AG08396 (cell line): ENCODE measurements at regions not wholly inside any gene's neighbourhood (a gene's known extent, or its start where the extent isn't known, plus 50 kb on each side); places are given as distances from the start of the nearest gene placed in this dataset.

Experiments used
- DNase-seq: peaks from one replicate; pipeline ENCODE4 v3.0.0; 2012; ENCODE audit warnings: low spot score, mixed read lengths

DNA sequence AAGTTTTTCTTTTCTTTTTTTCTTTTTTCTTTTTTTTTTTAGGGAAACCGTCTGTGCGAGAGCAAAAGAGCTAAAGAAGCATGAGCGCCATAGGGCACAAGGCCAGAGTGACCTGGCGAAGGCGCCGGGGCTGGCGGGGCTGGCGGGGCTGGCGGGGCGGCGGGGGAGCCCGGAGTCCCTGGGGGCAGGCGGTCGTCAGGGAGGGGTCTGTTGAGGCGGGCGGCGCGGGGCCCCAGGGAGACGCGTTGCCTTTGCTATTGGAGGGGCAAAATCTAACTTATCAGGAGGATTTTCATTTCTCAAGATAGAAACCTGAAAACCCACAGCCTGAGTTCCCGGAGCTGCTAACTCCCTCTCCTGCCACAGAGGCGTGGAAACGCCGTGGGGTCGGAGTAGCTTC lies 135.6 kb upstream of the SMAD1 start:
- no peak for DNase-seq

- no peak for DNase-seq
Observed at GRCh38 chr4:145345401-145345800, 136.3 kb upstream of the SMAD1 start.

DNA sequence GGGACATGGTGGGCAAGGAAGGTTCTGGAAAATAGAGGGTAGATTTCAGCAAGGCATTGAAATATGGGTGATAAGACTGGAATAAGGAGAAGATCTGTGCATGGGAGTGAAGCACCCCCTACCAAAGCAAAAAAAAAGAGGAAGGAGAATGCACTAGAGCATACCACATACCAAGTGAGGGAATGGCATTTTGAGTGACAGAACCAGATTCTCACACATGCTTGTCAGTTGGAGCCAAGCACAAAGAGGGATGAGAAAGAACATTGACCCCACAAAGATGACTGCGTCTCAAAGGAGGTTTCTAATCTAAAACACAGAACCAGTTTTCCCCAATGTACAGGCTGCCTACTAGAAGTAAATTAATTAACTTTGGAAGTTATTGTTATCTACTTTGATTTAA lies 140.3 kb upstream of the SMAD1 start:
- no peak for DNase-seq

GRCh38 chr4:145340071-145340675 lies 141.5 kb upstream of the SMAD1 start:
- no peak for DNase-seq

- no peak for DNase-seq
Observed at GRCh38 chr4:145339075-145339725, 142.5 kb upstream of the SMAD1 start.

DNA sequence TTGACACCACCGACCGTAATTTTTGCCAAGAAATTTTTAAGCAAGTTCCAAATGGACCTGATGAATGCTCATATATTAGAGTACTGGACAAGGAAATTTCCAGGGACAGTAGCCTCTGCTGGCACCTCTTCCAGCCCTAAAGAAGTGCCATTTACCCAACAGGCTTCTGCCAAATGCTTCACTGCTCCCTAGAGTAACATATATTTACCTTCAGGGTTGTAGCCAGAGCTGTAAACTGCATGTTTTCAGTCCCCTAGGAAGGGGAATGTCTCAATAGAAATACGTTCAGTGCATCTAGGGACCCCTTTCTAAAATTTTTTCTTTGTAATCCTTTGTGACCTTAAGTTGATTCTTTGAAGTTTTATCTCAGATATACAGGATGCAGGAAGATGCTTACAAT lies 143.1 kb upstream of the SMAD1 start:
- DNase-seq = no peak

DNA sequence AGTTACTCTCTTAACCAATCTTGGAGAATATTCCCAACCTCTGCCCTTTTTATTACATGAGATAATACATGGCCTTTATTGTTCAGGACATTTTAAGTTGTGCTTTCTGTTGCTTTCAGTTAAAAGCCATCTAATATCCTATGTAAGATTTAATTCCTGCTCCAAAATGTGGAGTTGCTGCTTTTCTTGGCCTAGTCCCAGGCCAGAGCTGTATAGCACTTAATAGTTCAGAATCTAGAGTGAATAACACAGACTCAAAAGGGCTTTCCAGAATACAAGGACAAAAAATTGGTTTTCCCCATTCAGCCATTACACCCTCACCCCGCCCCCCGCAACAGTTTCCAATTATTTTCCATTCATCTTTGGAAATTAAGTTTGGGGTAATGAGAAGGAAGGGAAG lies 144.3 kb upstream of the SMAD1 start:
- no peak for DNase-seq

GRCh38 chr4:145333786-145334185 lies 147.9 kb upstream of the SMAD1 start:
- no peak for DNase-seq

DNA sequence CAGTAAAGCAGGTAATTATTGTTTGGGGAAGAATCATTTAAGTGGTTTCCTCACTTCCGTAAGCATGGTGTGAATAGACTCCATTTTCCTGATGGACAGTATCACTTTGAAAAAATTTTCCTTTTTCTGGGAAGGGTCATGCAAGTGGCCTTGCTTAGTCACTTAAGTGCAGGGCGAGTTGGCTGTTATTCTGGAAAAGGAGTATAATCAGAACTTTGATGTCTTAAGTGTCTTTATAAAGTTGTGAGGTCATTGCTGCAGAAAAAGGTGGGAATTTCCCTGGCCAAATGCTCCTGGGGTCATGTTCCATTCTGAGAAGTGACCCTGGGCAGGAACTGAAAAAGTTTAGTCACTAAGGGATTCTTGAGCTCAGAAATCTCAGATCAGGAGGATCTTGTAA lies 146.1 kb upstream of the OTUD4 start:
- DNase-seq = no peak

DNA sequence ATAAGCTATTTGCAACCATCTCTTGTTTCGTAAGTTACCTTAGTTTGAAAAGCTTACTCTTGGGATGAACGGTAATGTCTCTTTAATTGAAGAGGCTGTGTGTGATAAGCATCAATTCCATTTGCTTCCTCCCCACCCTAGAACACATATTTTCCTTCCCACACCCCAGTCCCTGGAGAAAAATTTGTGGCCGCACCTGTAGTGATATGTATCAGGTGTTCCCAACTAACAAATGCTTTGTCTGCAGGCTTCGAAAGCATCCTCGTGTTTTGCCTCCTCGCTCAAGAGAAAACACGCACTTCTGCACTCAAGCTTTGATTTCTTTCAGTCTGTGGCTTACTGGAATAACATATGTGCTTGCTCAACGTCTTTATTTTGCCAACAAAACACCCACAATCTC lies 143.8 kb upstream of the OTUD4 start:
- no peak for DNase-seq

DNA sequence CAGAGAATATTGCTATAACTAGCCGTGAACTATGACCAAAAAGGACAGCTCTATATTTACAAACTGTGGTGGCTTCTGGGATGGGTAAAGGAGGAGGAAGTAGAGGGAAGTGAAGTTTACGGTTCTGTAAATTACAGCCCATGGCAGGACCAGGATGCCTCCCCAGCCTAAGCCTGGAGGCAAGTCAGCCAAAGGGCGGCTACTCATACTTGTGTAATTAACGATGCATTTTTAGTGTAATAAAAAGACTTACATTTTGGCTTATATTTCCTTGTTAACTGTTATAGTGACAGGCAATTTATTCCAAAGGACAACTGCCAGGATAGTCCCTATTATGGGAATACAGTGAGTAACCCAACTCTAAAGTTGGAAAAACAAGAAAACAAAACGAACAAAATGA lies 139.9 kb upstream of the OTUD4 start:
- DNase-seq = no peak

DNA sequence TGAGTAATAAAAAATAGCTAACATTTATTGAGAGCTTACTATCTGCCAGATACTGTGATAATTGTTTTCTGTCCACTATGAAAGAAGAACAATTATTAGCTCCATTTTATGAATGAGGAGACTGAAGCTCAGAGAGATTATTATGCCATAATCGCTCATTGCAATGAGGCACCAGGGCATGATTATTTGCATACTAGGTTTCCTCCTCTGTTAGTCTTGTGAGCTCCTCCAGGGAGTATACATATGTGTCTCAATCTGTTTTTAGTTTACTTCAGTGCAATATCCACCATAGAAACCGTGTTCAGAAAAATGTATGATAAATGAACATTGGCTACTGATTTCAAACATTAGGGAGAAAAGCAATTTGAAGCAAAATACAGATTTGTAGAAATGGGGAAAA lies 139.4 kb upstream of the OTUD4 start:
- DNase-seq = no peak

- DNase-seq = no peak
Observed at GRCh38 chr4:145316897-145317574, 136.6 kb upstream of the OTUD4 start.

DNA sequence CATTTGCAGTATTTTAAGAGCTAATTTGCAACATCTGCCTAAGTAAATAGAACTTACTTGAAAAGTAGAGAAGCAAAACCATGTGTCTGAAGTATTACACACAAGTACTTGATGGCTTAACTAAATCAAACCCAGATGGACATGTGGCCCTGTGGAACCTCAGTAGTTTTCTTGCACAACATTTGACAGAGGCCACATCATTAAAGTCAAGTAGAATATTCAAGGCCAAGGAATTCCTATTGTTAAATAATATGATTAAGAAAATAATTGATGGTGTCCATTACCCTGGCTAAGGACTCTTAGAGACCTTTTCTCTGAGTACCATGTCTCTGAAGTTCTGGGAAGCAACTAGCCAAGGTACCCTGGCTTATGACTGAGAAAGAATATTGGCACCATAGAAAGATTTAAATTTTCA lies 135.4 kb upstream of the OTUD4 start:
- DNase-seq = no peak

DNA sequence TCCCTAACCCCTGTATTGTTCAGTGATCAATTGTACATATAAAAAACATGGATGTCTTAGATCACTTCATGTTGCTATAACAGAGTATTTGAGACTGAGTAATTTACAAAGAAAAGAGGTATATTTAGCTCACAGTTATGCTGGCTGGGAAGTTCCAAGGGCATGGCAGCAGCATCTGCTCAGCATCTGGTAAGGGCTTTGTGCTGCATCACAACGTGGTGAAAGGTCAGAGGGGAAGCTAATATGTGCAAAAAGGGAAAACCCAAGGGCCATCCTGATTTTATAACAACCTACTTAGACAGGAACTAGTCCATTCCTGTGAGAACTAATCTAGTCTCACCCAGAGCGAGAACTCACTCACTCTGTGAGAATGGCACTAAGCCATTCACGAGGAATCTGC lies 128.2 kb upstream of the OTUD4 start:
- DNase-seq = no peak

- no peak for DNase-seq
Observed at GRCh38 chr4:145307763-145308430, 127.5 kb upstream of the OTUD4 start.

DNA sequence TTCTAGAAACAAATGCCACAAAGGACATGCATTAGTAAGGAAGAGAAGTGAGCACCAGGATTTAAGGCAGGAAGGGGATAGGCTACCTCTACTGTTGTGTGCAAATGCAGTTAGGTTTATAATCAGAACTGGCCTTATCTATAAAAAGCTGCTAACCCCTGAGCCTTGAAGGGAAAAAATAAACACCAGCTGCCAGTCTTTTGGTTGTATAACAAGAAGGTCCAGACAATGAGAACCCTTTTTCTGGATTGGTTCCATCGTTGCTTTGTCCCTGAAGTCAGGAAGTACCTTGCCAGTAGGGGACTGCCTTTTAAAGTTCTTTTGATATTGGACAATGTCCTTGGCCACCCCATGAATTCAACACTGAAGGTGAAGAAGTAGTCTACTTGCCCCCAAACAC lies 126.7 kb upstream of the OTUD4 start:
- no peak for DNase-seq

DNA sequence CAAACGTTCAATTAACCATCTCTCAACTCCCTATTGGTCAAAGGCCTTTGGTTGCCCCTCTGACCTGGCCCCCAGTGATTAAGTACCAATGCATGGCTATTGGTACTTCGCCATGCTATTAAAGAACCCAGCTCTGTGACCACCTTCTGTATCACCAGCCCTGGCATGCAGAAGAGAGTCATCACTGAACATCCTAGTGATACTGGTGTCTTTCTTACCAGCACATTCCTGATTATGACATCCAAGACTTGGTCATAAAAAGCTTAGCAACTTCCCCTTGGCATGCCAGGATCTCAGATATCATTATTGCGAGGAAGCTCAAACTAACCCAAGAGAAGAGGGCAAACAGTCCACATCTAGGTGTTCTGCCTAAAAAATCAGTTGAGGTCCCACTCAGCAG lies 122.3 kb upstream of the OTUD4 start:
- DNase-seq = no peak

GRCh38 chr4:145301386-145302080 lies 121.1 kb upstream of the OTUD4 start:
- DNase-seq = no peak

DNA sequence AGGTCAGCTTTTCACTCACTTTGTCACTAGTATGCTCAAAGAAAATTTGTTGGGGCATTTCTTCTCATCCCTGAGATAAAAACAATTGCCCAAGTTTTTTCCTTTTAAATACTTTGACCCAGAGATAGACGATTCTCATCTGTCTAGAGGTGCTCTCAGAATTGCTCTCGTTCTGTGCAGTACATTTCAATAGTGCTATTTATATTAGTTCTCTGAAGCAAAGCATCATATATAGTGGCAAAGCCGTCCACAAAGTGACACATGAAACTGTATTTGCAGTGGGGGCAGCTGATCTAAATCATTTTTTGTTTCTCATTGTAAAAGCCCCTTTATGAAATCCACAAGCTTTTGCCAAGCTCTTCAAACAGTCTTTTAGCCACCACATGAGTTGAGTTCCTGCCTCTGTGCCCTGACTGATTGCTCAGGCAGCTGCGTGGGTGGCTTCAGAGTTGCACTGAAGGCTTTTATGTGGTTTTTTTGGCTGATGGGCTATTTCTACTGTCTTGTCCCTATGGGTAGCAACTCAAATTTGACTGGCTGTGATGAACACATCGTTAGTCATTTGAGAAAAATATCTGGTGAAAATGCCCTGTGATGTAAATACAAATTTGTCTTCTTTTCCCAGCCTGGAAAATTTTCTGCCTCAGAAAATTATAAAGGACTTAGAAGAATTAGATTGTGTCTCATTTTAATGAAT lies 119.1 kb upstream of the OTUD4 start:
- DNase-seq = peak; percentile 14

DNA sequence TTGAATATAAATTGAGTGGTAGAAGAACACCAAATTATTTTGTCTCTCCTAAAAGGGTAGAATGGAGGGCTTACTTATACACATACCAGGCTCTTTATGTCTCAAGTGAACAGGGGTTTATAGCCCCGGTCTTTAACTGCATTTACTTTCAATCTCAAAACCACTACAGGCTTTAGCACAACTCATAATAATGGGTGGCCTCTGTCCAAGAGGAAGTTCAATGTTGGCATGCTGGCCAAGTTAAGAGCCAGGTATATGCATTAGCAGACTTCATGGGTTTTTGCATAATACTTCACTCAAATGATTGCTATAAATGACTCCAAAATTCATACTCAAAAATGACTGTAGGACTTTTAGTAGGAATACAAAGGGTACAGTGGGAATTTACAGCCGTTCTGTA lies 118.5 kb upstream of the OTUD4 start:
- DNase-seq = no peak

DNA sequence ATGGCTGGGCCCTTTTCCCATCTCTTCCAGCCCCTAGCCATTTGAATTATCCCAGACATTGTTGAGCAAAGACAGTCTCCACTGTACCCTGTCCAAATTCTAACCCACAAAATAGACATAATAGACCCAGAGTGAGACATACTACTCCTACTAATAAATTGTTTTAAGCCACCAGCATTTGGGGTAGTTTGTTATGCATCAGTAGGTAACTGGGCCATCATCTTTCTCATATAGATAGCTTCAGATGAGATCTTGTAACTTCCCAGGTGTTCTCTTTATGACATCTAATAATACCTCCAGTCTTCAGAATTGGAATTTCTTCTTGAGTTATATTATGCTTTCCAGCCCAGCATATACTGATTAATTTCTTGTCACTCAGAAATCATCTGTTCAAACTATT lies 117.2 kb upstream of the OTUD4 start:
- DNase-seq = no peak
